ENCODE measurements at regions not wholly inside any gene's neighbourhood (a gene's known extent, or its start where the extent isn't known, plus 50 kb on each side); places are given as distances from the start of the nearest gene placed in this dataset.

DNA sequence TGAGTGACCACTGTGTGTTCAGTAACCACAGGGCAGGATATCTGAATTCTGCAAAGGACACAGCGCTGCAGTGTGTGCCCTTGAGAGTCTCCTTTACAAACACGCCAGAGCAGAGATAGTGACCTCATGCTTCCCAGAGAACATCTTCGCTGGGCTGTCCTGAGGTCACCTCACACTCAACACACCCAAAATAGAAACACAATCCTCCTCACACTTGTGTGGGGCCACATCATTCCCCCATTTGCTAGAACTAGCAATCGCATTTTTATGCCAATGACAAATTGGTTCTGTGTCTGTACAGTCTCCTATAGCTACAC lies 140.1 kb upstream of the NRIP1 start:
- Histone ChIP-seq H3K79me2 (ENCODE audit: control insufficient read depth, insufficient read depth, low read length) (no peaks in the 10 kb centered on the region), H3K4me2 (ENCODE audit: control insufficient read depth, insufficient read depth) (no peak overlapping the region), H3K4me1 (ENCODE audit: control insufficient read depth, insufficient read depth, low read length) (peaks cover 14% of the 10 kb centered on the region), H3K9ac (ENCODE audit: control insufficient read depth, insufficient read depth, low read length) (no peak overlapping the region), H3K36me3 (ENCODE audit: control insufficient read depth in 2 of 2, insufficient read depth in 2 of 2, low read length in 1 of 2) (no peaks in the 10 kb centered on the region), H3K9me3 (replicated peaks; ENCODE audit: control insufficient read depth, insufficient read depth, low read length) (no peaks in the 10 kb centered on the region; the same call in 2 of the 3 replicates), H3K27me3 (replicated peaks in 1 of 2; ENCODE audit: control insufficient read depth in 2 of 2, insufficient read depth in 2 of 2, low read length in 1 of 2) (no peaks in the 10 kb centered on the region), H3K4me3 (no peak overlapping the region), H3K27ac (ENCODE audit: control insufficient read depth, insufficient read depth) (no peak overlapping the region), H4K20me1 (ENCODE audit: control insufficient read depth, insufficient read depth) (no peaks in the 10 kb centered on the region), H2AFZ (ENCODE audit: control insufficient read depth, low read depth, low read length) (no peak overlapping the region)
- BruUV-seq (replicated peaks), result no TSS peak
- ATAC-seq (no peak), FAIRE-seq (no peak), DNase-seq (ENCODE audit: low read depth, low spot score) (no peak)
- ChIA-PET RAD21 (ENCODE audit: unreplicated experiment) (no interaction called here), SMC1A (ENCODE audit: uncharacterized antibody, unreplicated experiment) (interaction anchor here (1.0 kb wide), 1 partner anchor 9 kb away, joined by 5 read pairs; no protein-coding TSS in a partner anchor), POLR2A (no interaction called here), CTCF (no interaction called here)
- 78% methylated on average over 4 of the region's 4 CpGs for WGBS (ENCODE audit: insufficient coverage, insufficient replicate concordance, low lambda C conversion rate, missing lambda C conversion rate)
- in situ Hi-C loops (cut with MboI) (no loop called here), intact Hi-C loops (cut with micrococcal nuclease; ENCODE audit: unreplicated experiment) (no loop called here)
- no peak for TF ChIP-seq MEF2A (IDR thresholded peaks at IDR 0.05; ENCODE audit: insufficient read depth, low read depth, low read length)
- TF ChIP-seq HDGF (IDR thresholded peaks at IDR 0.05), result no peak
- no peak for TF ChIP-seq NBN (IDR thresholded peaks at IDR 0.05)
- TF ChIP-seq, protein P1, sequence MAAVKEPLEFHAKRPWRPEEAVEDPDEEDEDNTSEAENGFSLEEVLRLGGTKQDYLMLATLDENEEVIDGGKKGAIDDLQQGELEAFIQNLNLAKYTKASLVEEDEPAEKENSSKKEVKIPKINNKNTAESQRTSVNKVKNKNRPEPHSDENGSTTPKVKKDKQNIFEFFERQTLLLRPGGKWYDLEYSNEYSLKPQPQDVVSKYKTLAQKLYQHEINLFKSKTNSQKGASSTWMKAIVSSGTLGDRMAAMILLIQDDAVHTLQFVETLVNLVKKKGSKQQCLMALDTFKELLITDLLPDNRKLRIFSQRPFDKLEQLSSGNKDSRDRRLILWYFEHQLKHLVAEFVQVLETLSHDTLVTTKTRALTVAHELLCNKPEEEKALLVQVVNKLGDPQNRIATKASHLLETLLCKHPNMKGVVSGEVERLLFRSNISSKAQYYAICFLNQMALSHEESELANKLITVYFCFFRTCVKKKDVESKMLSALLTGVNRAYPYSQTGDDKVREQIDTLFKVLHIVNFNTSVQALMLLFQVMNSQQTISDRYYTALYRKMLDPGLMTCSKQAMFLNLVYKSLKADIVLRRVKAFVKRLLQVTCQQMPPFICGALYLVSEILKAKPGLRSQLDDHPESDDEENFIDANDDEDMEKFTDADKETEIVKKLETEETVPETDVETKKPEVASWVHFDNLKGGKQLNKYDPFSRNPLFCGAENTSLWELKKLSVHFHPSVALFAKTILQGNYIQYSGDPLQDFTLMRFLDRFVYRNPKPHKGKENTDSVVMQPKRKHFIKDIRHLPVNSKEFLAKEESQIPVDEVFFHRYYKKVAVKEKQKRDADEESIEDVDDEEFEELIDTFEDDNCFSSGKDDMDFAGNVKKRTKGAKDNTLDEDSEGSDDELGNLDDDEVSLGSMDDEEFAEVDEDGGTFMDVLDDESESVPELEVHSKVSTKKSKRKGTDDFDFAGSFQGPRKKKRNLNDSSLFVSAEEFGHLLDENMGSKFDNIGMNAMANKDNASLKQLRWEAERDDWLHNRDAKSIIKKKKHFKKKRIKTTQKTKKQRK (IDR thresholded peaks at IDR 0.05; ENCODE audit: low read depth, low read length), result no peak
- TF ChIP-seq ELK1 (IDR thresholded peaks at IDR 0.05; ENCODE audit: low read depth, low read length), result no peak
- TF ChIP-seq DPF2 (IDR thresholded peaks at IDR 0.05), result no peak
- no peak for TF ChIP-seq TARDBP (IDR thresholded peaks at IDR 0.05; ENCODE audit: borderline replicate concordance)
- no peak for TF ChIP-seq NFXL1 (IDR thresholded peaks at IDR 0.05; ENCODE audit: borderline replicate concordance)
